AG09309 (cell line): ENCODE measurements at regions not wholly inside any gene's neighbourhood (a gene's known extent, or its start where the extent isn't known, plus 50 kb on each side); places are given as distances from the start of the nearest gene placed in this dataset.

Experiments used
- DNase-seq: peaks from one replicate; pipeline ENCODE4 v3.0.0-alpha.2; 2010; ENCODE audit warnings: low read depth
- H3K4me3 ChIP-seq: 2 replicates; pipeline ENCODE4 v1.5.1; 2011; ENCODE audit warnings: mild to moderate bottlenecking, low read depth, low read length, moderate library complexity; ENCODE audit not compliant: control insufficient read depth
- TF ChIP-seq, protein P1 (sequence below): IDR thresholded peaks from 2 replicates; pipeline ENCODE4 v1.5.1; 2011; ENCODE audit warnings: mild to moderate bottlenecking, low read depth, low read length, inconsistent platforms; ENCODE audit not compliant: insufficient read depth, control insufficient read depth; ENCODE audit errors: missing control alignments

DNA sequence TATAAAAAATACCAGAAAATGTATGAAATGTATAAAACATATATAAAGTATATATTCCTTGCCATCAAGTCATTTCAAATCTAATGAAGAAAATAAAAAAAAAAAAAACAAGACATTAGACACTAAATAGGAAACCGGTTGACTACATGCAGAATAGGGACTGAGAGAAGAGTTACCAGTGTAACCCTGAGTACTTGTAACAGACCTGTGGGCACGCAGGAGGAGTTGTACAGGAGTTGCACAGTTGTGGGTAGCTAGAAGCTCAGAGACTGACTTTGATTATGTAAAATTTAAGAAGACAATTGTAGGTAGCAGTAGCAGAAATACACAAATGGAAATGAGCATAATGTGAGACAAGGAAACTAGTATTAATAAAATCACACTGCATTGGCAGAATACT, 112.4 kb upstream of the DST start:
- H3K4me3 ChIP-seq, result no peak overlapping the region
- DNase-seq, result no peak
- TF ChIP-seq, protein P1, sequence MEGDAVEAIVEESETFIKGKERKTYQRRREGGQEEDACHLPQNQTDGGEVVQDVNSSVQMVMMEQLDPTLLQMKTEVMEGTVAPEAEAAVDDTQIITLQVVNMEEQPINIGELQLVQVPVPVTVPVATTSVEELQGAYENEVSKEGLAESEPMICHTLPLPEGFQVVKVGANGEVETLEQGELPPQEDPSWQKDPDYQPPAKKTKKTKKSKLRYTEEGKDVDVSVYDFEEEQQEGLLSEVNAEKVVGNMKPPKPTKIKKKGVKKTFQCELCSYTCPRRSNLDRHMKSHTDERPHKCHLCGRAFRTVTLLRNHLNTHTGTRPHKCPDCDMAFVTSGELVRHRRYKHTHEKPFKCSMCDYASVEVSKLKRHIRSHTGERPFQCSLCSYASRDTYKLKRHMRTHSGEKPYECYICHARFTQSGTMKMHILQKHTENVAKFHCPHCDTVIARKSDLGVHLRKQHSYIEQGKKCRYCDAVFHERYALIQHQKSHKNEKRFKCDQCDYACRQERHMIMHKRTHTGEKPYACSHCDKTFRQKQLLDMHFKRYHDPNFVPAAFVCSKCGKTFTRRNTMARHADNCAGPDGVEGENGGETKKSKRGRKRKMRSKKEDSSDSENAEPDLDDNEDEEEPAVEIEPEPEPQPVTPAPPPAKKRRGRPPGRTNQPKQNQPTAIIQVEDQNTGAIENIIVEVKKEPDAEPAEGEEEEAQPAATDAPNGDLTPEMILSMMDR, result no peak

DNA sequence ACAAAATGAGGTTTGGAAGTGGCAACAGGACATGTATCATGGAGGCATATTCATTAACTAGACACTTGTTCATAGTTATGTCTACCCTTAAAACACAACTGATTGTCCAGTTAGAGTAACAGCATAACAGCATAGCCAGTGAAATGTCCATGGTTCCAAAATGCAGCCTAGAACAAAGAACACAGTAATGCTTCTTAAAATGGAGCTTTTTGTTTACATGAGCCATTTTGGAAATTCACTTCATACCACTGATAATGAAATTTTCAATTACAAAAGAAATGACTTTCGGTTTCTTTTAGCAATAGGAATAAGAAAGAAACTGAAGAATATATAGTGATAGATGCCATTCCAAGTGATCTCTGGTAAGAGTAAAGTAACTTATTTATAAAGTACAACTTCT, 111.1 kb upstream of the DST start:
- TF ChIP-seq, protein P1, result no peak
- DNase-seq, result no peak
- H3K4me3 ChIP-seq, result no peak overlapping the region

- no peak for DNase-seq
- no peak overlapping the region for H3K4me3 ChIP-seq
- TF ChIP-seq, protein P1, result no peak
These were observed 109.8 kb upstream of the DST start for GRCh38 chr6:56752534-56752933.

DNA sequence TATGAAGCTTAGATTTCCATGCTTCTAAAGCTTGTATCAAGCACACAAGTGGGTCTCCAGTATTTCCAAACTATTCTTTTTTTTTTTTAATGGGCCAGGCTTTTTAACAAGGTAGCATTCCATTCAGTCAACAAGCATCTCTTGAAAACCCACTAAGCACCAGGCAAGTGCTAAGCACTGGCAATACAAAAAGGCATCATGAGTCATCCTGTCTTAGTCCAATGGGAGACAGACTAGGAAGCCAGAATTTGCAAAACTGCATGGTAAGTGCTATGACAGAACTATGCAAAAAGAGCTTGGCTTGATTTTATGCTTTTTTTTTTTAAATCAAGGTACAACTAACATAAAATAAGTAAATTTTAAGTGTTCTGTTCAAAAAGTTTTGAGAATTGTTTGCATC, 109.3 kb upstream of the DST start:
- peak; percentile 37 for DNase-seq
- no peak overlapping the region for H3K4me3 ChIP-seq
- TF ChIP-seq, protein P1, result no peak

DNA sequence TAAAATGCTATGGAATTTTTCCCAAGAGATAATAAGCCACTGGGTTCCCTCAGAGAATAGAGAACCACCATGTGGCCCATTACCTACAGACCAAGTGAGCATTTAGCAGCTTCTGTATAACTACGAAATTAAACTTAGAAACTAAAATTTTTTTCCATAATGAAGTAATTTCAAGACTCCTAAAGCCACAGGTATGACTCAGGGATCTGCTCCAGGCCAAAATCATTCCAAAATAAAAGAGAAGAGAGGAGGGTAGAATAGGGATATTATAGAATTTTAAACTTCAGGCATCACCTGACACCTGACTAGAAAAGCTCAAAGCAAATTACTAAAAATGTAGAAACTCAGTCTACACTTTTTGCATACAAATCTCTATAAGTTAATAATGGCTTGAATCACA, 108.9 kb upstream of the DST start:
- no peak for DNase-seq
- TF ChIP-seq, protein P1, result no peak
- no peak overlapping the region for H3K4me3 ChIP-seq

GRCh38 chr6:56750686-56751085, 108.0 kb upstream of the DST start:
- no peak for DNase-seq
- H3K4me3 ChIP-seq, result no peak overlapping the region
- TF ChIP-seq, protein P1, result no peak

DNA sequence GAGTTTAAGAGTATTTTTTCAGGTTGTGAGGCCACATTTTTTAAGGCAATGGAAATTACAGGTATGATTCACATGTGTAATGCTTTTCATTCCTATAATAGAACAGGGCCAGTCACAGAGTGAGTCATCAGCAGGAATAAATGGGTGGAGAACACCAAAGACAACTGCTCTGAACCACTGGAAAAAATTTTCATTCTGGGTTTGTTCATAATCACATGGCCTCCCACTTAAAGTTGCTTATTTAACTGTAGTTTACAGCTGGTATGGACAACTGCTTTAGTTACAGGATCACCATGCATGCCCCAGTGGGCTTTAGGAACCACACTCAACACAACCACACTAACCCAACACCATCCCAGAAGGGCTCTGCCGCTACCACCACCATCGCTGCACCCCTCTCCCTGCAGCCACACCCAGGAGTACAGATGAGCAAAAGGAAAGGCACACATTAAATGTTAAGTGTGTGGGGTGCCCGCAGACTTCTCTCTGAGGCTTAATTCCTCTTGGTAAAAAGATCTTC, 107.0 kb upstream of the DST start:
- DNase-seq, result no peak
- TF ChIP-seq, protein P1, result no peak
- no peak overlapping the region for H3K4me3 ChIP-seq
